Esophagus squamous epithelium (tissue), 4 donors: ENCODE measurements at regions not wholly inside any gene's neighbourhood (a gene's known extent, or its start where the extent isn't known, plus 50 kb on each side); places are given as distances from the start of the nearest gene placed in this dataset.

Experiments
- CTCF ChIP-seq, 6 experiments: fragments of 450-650 bp in 4 of 6; fragments of 200-600 bp in 2 of 6; sonication (generic) in 2 of 6; IDR thresholded peaks; one replicate each; pipeline ENCODE4 v1.5.1; 2016 to 2019; ENCODE audit warnings: antibody characterized with exemption in 6 of 6, mild to moderate bottlenecking in 4 of 6, moderate library complexity in 4 of 6
- POLR2A ChIP-seq, 4 donors: fragments of 450-650 bp; IDR thresholded peaks; one replicate each; pipeline ENCODE4 v1.6.1; 2017; ENCODE audit warnings: antibody characterized with exemption in 4 of 4, mild to moderate bottlenecking in 4 of 4, moderate library complexity in 3 of 4

GRCh38 chr12:45572114-45572513, 157.4 kb upstream of the ARID2 start:
- TF ChIP-seq CTCF (IDR thresholded peaks at IDR 0.05) (no peak), POLR2A (IDR thresholded peaks at IDR 0.05) (no peak)
